AG04450 (cell line): ENCODE measurements at regions not wholly inside any gene's neighbourhood (a gene's known extent, or its start where the extent isn't known, plus 50 kb on each side); places are given as distances from the start of the nearest gene placed in this dataset.

ENCODE experiments used
- CTCF ChIA-PET: fragments of 300-600, 350-600 bp; formaldehyde crosslinking; extraction: SDS; loops from one replicate; lab custom pipeline; 2022; ENCODE audit warnings: antibody characterized with exemption, inconsistent platforms; lab: Charles Lee
- POLR2A ChIA-PET: fragments of 350-600 bp; formaldehyde crosslinking; extraction: SDS; loops from one replicate; lab custom pipeline; 2021; ENCODE audit warnings: antibody characterized with exemption, inconsistent platforms; lab: Yijun Ruan, JAX
- DNase-seq: peaks from one replicate; pipeline ENCODE4 v3.0.0-alpha.2; 2011; ENCODE audit warnings: low read depth, low spot score
- H3K27ac ChIP-seq: one replicate; pipeline ENCODE4 v1.5.1; 2012; ENCODE audit warnings: low read depth, low read length, control low read depth
- H3K27me3 ChIP-seq: one replicate; pipeline ENCODE4 v1.6.0; 2012; ENCODE audit warnings: low read length; ENCODE audit not compliant: control insufficient read depth, insufficient read depth
- H3K4me3 ChIP-seq: 2 replicates; pipeline ENCODE4 v1.5.1; 2011; ENCODE audit warnings: mild to moderate bottlenecking, low read depth, low read length, control low read depth
- H3K9me3 ChIP-seq: 2 replicates; pipeline ENCODE4 v1.5.1; 2012; ENCODE audit warnings: low read length; ENCODE audit not compliant: control insufficient read depth, insufficient read depth
- CTCF ChIP-seq: IDR thresholded peaks from 2 replicates; pipeline ENCODE4 v1.5.1; 2011; ENCODE audit warnings: low read depth, low read length, control low read depth, inconsistent platforms

GRCh38 chr12:105960319-105961083 lies 178.3 kb downstream of the NUAK1 start:
- DNase-seq = no peak
- ChIA-PET CTCF (no interaction called here), POLR2A (no interaction called here)
- Histone ChIP-seq H3K27me3 (no peaks in the 10 kb centered on the region), H3K27ac (no peak overlapping the region), H3K9me3 (no peaks in the 10 kb centered on the region), H3K4me3 (no peak overlapping the region)
- no peak for TF ChIP-seq CTCF

- Histone ChIP-seq H3K27ac (no peak overlapping the region), H3K4me3 (no peak overlapping the region), H3K27me3 (no peaks in the 10 kb centered on the region), H3K9me3 (no peaks in the 10 kb centered on the region)
- CTCF ChIA-PET = no interaction called here
- DNase-seq = no peak
- no peak for TF ChIP-seq CTCF
- POLR2A ChIA-PET = no interaction called here
Observed at GRCh38 chr12:105961821-105962671, 176.7 kb downstream of the NUAK1 start.

GRCh38 chr12:105967038-105967776 lies 171.5 kb downstream of the NUAK1 start:
- Histone ChIP-seq H3K27ac (no peak overlapping the region), H3K9me3 (no peaks in the 10 kb centered on the region), H3K4me3 (no peak overlapping the region), H3K27me3 (no peaks in the 10 kb centered on the region)
- TF ChIP-seq CTCF = no peak
- ChIA-PET POLR2A (no interaction called here), CTCF (no interaction called here)
- no peak for DNase-seq

- DNase-seq = no peak
- H3K27ac ChIP-seq = no peak overlapping the region
- POLR2A ChIA-PET = no interaction called here
- no peak overlapping the region for H3K4me3 ChIP-seq
- no peaks in the 10 kb centered on the region for H3K27me3 ChIP-seq
- CTCF ChIA-PET = interaction anchor here (0.7 to 1.5 kb wide), 3 partner anchors 10 to 898 kb away, joined by 3 to 5 read pairs (median 4); no protein-coding TSS in a partner anchor
- no peak for TF ChIP-seq CTCF
- H3K9me3 ChIP-seq = no peaks in the 10 kb centered on the region
Observed at GRCh38 chr12:105968025-105968424, 170.7 kb downstream of the NUAK1 start.
